GM18870 (cell line): ENCODE measurements at regions not wholly inside any gene's neighbourhood (a gene's known extent, or its start where the extent isn't known, plus 50 kb on each side); places are given as distances from the start of the nearest gene placed in this dataset.
"Not testable (repeated sequence)": the region's sequence is repeated elsewhere in the genome, so short reads cannot be mapped to it uniquely, and the experiment has no call there.

Source experiments
- ATAC-seq: cut with Tn5 transposase; IDR thresholded peaks from one replicate; pipeline ENCODE4 v1.9.1; 2021; ENCODE audit warnings: moderate library complexity; ENCODE audit not compliant: unreplicated experiment

DNA sequence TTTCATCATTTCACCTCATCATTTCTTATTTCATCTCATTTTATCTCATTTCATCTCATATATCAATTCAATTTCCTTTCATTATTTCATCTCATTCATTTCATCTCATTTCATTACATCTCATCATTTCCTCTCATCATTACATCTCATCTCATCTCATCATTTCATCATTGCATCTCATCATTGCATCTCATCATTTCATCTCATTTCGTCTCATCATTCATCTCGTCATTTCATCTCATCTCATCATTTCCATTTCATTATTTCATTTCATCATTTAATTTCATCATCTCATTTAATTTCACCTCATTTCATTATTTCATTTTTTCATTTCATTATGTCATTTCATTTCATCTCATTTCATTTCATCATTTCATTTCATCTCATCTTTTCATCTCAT is 168.5 kb upstream of the FAM72C start:
- not testable (repeated sequence) for ATAC-seq

GRCh38 chr1:144105006-144105405 is 133.2 kb upstream of the FAM72C start:
- ATAC-seq: not testable (repeated sequence)

DNA sequence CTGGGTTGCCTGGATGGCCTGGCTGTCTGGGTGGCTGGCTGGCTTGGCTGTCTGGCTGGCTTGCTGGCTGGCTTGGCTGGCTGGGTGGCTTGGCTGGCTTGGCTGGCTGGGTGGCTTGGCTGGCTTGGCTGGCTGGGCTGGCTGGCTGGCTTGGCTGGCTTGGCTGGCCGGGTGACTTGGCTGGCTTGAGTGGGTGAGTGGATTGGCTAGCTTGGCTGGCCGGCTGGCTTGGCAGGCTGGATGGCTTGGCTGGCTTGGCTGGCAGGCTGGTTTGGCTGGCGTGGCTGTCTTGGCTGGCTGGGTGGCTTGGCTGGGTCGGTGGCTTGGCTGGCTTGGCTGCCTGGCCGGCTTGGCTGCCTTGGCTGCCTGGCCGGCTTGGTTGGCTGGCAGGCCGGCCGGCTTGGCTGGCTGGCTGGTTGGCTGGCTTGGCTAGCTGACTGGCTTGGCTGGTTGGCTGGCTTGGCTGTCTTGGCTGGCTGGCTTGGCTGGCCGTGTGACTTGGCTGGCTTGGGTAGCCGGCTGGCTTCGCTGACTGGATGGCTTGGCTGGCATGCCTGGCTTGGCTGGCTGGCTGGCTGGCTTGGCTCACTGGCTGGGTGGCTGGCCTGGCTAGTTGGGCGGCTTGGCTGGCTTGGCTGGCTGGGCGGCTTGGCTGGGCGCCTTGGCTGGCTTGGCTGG is 132.4 kb upstream of the FAM72C start:
- not testable (repeated sequence) for ATAC-seq

- not testable (repeated sequence) for ATAC-seq
Observed at GRCh38 chr1:144103156-144103880, 131.5 kb upstream of the FAM72C start.

- ATAC-seq: not testable (repeated sequence)
Observed at GRCh38 chr1:144102046-144102745, 130.4 kb upstream of the FAM72C start.

- no peak for ATAC-seq
Observed at GRCh38 chr1:144101397-144102045, 129.7 kb upstream of the FAM72C start.

DNA sequence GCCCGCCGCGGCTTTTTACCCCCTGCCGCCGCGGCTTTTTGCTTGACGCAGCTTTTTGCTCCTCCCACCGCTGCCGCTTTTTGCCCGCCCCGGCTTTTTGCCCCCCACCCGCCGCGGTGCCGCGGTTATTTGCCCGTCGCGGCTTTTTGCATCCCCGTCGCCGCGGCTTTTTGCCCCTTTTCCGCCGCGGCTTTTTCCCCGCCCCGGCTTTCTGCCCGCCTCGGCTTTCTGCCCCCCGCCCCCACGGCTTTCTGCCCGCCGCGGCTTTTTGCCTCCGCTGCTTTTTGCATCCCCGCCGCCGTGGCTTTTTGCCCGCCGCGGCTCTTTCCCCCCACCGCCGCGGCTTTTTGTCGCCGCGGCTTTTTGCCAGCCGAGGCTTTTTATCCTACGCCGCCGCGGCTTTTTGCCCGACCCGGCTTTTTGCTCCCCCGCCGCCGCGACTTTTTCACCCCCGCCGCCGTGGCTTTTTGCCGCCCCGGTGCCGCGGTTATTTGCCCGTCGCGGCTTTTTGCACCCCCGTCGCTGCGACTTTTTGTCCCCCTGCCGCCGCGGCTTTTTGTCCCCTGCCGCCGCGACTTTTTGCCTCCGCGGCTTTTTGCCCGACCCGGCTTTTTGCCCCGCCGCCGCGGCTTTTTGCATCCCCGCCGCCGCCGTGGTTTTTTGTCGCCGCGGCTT is 105.5 kb upstream of the FAM72C start:
- ATAC-seq: not testable (repeated sequence)

- ATAC-seq: not testable (repeated sequence)
Observed at GRCh38 chr1:144076646-144077045, 104.9 kb upstream of the FAM72C start.

GRCh38 chr1:144070394-144071053 is 98.7 kb upstream of the FAM72C start:
- not testable (repeated sequence) for ATAC-seq

- ATAC-seq: not testable (repeated sequence)
Observed at GRCh38 chr1:144067042-144067441, 95.3 kb upstream of the FAM72C start.

GRCh38 chr1:144066071-144066813 is 94.5 kb upstream of the FAM72C start:
- not testable (repeated sequence) for ATAC-seq

DNA sequence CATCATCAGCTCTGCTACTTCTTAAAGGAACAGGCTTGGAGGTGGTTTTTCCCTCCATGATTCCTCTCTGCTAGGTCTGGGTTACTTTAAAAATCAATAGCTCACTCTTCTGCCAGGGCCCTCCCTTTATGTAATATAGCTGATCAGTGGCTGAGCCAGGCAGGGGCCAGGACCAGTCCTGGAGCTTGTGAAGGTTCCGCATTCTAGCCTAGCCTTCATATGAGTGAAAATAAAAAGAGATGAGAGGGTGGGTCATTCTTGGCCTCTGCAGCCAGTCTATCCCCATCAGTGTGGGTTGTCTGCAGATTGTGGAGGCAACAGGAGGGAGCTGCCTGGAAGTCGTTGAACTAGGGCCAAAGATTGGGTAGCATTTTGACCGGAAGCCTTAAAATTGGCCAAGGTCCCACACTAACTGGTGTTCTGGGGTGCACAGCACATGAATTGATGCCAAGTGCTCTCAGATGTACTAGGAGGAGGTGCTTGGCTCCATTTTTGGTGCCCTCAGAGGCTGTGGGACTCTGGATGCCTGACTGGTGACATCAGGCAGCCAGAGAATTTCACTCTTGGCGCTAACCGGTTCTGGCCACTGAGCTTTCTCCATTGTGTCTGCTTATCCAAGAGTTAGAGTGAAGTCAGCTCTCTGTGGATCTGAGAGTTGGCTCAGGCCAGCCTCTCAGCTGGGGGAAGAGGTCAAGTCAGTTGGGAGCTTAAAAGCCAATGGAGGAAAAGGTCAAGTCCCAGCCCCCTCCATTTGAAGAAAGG is 93.7 kb upstream of the FAM72C start:
- ATAC-seq: not testable (repeated sequence)

DNA sequence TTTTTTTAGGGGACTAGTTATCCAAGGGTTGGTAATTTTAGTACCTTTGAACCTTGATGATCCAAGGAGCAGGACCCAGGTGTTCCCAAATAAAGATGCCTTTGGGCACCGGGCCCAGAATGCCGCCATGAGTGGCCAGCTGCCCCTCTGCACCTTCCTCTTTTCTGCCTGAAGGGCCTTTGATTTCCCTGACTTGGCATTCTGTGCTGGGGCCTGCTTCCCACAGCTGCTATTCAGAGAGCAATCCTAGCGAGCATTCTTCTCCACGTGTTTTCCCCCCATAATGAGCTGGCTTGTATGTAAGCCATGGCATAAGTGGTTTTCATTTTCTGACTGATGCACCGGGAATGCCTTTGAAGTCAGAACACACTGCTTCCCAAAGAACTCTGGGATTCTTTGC is 77.6 kb upstream of the FAM72C start:
- not testable (repeated sequence) for ATAC-seq

- not testable (repeated sequence) for ATAC-seq
Observed at GRCh38 chr1:144046645-144047044, 74.9 kb upstream of the FAM72C start.

- not testable (repeated sequence) for ATAC-seq
Observed at GRCh38 chr1:144045751-144046546, 74.2 kb upstream of the FAM72C start.

DNA sequence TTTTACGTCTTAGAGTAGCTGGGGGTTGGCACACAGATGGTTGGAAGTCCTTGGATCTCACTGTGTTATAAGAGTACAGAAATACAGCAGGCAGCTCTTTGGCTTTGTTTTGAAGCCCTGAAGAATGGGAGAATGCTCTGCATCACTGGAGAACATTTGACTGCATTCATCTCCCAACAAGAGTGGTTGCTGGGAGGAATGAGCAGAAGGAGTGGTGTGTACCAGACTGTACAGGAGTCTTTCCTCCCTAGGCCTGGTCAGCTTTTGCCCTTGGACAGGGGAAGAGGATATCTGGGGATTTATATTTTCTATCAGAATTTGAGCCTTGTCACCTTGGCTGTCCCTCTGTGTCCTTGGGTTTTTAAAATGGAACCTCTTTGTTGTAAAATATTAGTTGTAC is 70.5 kb upstream of the FAM72C start:
- not testable (repeated sequence) for ATAC-seq

DNA sequence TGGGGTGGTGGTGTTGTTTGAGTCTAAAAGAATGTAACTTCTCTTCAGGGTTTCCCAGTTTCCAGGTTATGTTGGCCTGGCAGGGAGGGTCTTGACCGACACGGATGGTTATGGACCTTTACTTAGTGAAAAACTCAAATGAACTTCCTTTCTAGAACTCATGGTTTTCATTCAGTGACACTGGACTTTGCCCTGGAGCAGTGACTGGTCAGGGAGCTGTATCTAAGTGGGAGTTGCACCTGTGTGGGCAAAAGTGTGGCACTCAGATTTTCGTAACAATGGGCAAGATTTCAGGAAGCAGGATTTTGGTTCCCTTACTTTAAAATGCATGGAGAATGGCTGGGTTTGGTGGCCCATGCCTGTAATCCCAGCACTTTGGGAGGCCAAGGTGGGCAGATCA is 68.5 kb upstream of the FAM72C start:
- not testable (repeated sequence) for ATAC-seq

DNA sequence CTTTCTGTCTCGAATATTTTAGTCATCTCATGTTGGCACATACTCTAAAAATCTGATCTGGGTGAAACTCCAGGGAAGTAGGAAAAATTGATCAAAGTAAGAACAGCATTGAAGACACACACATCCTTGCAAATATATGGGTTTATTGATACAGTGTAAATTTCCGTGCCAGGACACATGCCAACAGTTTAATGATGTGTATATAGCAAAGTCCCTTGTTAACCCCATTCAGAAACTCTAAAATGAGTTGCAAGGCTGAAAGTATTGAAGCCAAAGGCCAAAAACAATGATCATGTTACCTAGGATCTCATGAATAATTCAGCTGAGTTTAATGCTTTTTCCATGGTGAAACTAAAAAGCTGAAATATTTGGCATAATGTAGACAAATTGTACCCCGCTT is 62.3 kb upstream of the FAM72C start:
- ATAC-seq: not testable (repeated sequence)
